ENCODE measurements at regions not wholly inside any gene's neighbourhood (a gene's known extent, or its start where the extent isn't known, plus 50 kb on each side); places are given as distances from the start of the nearest gene placed in this dataset.

DNA sequence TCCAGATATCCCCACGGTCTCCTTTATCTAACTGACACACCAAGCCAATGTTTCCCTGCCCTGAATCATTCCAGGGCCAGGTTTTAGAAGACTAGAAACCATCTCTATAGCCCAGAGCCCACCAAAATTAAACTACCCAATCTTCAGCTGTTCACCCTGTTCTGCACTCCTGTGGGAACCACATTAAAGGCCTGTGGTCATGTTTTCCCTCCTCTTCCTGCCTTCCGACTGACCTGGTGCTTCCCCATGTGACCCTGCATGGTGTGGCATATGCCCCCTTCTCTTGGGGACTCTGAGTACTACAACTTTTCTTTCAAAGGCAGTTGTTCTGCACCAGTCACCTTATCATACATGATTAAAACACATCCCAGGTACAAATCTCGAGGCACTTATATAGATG is 155.0 kb downstream of the TMEM200A start:
- no peak for TF ChIP-seq EZH2phosphoT487 (IDR thresholded peaks at IDR 0.05; ENCODE audit: low read depth)
- TF ChIP-seq, protein P1, sequence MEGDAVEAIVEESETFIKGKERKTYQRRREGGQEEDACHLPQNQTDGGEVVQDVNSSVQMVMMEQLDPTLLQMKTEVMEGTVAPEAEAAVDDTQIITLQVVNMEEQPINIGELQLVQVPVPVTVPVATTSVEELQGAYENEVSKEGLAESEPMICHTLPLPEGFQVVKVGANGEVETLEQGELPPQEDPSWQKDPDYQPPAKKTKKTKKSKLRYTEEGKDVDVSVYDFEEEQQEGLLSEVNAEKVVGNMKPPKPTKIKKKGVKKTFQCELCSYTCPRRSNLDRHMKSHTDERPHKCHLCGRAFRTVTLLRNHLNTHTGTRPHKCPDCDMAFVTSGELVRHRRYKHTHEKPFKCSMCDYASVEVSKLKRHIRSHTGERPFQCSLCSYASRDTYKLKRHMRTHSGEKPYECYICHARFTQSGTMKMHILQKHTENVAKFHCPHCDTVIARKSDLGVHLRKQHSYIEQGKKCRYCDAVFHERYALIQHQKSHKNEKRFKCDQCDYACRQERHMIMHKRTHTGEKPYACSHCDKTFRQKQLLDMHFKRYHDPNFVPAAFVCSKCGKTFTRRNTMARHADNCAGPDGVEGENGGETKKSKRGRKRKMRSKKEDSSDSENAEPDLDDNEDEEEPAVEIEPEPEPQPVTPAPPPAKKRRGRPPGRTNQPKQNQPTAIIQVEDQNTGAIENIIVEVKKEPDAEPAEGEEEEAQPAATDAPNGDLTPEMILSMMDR (IDR thresholded peaks at IDR 0.05; ENCODE audit: low read depth, low read length): no peak
- H3K4me1 ChIP-seq (ENCODE audit: low read length): no peaks in the 10 kb centered on the region
- H3K4me3 ChIP-seq (ENCODE audit: low read length): no peak overlapping the region
- no peaks in the 10 kb centered on the region for H3K27me3 ChIP-seq (ENCODE audit: low read depth, low read length)
- no peaks in the 10 kb centered on the region for H3K79me2 ChIP-seq (ENCODE audit: low read length)
- H4K20me1 ChIP-seq (ENCODE audit: insufficient read depth, low read length): no peaks in the 10 kb centered on the region
- no peaks in the 10 kb centered on the region for H3K36me3 ChIP-seq (replicated peaks; ENCODE audit: low read depth, low read length)
- H2AFZ ChIP-seq (ENCODE audit: low read depth, low read length): no peak overlapping the region
- no peaks in the 10 kb centered on the region for H3K9me3 ChIP-seq (ENCODE audit: insufficient read depth, low read length)
- no peak overlapping the region for H3K27ac ChIP-seq (ENCODE audit: low read length)
- H3K4me2 ChIP-seq (ENCODE audit: low read length): no peak overlapping the region
- H3K9ac ChIP-seq (ENCODE audit: low read length): no peak overlapping the region

DNA sequence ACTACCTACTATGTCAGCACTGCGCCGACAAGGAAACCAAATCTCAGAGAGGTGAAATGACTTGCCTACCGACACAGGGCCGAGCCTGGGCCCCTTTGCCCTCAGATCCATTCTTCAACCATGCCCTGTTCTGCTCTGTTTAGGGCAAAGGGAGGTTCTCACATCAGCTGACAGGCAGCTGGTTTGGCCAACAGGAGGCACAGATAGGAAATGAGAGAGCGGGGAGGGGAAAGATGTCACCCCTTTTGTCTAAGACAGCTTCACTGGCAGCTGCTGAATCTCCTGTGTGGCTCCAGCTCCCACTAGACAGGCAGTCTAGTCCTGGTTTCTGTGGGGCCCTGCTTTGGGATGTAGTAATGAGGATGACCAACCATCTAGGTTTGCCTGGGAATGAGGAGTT is 158.7 kb downstream of the TMEM200A start:
- Histone ChIP-seq H3K4me3 (ENCODE audit: low read length) (no peak overlapping the region), H3K27me3 (ENCODE audit: low read depth, low read length) (no peaks in the 10 kb centered on the region), H3K9ac (ENCODE audit: low read length) (no peak overlapping the region), H4K20me1 (ENCODE audit: insufficient read depth, low read length) (no peaks in the 10 kb centered on the region), H3K79me2 (ENCODE audit: low read length) (no peaks in the 10 kb centered on the region), H3K27ac (ENCODE audit: low read length) (no peak overlapping the region), H3K4me2 (ENCODE audit: low read length) (no peak overlapping the region), H3K4me1 (ENCODE audit: low read length) (0 out of 2 replicates have a peak, but pooled peaks cover 3% of the 10 kb centered on the region), H3K36me3 (replicated peaks; ENCODE audit: low read depth, low read length) (no peaks in the 10 kb centered on the region), H3K9me3 (ENCODE audit: insufficient read depth, low read length) (no peaks in the 10 kb centered on the region), H2AFZ (ENCODE audit: low read depth, low read length) (no peak overlapping the region)
- no peak for TF ChIP-seq EZH2phosphoT487 (IDR thresholded peaks at IDR 0.05; ENCODE audit: low read depth)
- TF ChIP-seq, protein P1 (IDR thresholded peaks at IDR 0.05; ENCODE audit: low read depth, low read length): no peak

DNA sequence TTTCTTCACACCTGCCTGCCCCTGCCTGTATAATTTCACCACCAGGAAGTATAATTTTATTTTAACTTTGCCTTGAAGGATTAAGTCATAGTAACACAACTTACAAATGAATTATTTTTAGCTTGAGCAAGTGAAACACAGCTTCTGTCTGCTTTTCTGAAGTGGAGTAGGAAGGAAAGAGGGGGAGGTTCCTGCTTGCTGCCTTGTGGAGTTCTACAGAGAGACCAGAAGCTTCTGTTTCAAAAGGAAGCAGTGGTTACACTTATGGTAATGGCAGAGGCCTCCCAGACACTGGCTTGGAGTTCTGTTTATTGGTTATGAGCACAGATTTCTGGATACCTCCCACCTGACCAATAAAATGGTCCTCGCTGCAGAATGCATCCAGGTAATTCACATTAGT is 159.6 kb downstream of the TMEM200A start:
- H3K4me1 ChIP-seq (ENCODE audit: low read length): 0 out of 2 replicates have a peak, but pooled peaks cover 5% of the 10 kb centered on the region
- H3K4me3 ChIP-seq (ENCODE audit: low read length): no peak overlapping the region
- no peak for TF ChIP-seq EZH2phosphoT487 (IDR thresholded peaks at IDR 0.05; ENCODE audit: low read depth)
- TF ChIP-seq, protein P1 (IDR thresholded peaks at IDR 0.05; ENCODE audit: low read depth, low read length): no peak
- H3K9me3 ChIP-seq (ENCODE audit: insufficient read depth, low read length): no peaks in the 10 kb centered on the region
- no peak overlapping the region for H3K4me2 ChIP-seq (ENCODE audit: low read length)
- no peaks in the 10 kb centered on the region for H3K27me3 ChIP-seq (ENCODE audit: low read depth, low read length)
- no peak overlapping the region for H3K27ac ChIP-seq (ENCODE audit: low read length)
- no peak overlapping the region for H3K9ac ChIP-seq (ENCODE audit: low read length)
- no peak overlapping the region for H2AFZ ChIP-seq (ENCODE audit: low read depth, low read length)
- H4K20me1 ChIP-seq (ENCODE audit: insufficient read depth, low read length): no peaks in the 10 kb centered on the region
- no peaks in the 10 kb centered on the region for H3K79me2 ChIP-seq (ENCODE audit: low read length)
- no peaks in the 10 kb centered on the region for H3K36me3 ChIP-seq (replicated peaks; ENCODE audit: low read depth, low read length)

DNA sequence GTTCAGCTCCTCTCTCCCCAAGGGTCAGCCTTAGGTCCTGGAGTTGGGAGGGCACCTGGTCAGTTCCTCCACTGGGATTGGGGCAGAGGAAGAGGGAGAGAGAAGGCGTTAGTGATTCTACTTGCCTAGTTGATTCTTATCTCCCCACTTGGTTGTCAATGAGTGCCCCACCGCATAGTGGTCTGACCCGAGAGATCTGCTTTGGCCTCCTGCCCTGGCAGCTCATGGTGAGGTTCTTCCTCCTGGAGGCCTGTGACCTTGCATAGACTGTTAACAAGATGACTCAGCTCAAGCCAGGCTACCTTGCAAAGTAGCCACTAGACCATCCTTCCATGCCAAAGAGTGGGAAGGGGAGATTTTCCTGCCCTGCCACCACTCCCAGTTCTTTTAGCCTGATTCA is 160.6 kb downstream of the TMEM200A start:
- Histone ChIP-seq H3K9ac (ENCODE audit: low read length) (no peak overlapping the region), H3K27me3 (ENCODE audit: low read depth, low read length) (no peaks in the 10 kb centered on the region), H3K9me3 (ENCODE audit: insufficient read depth, low read length) (no peaks in the 10 kb centered on the region), H3K4me2 (ENCODE audit: low read length) (no peak overlapping the region), H4K20me1 (ENCODE audit: insufficient read depth, low read length) (no peaks in the 10 kb centered on the region), H2AFZ (ENCODE audit: low read depth, low read length) (no peak overlapping the region), H3K36me3 (replicated peaks; ENCODE audit: low read depth, low read length) (no peaks in the 10 kb centered on the region), H3K4me3 (ENCODE audit: low read length) (no peak overlapping the region), H3K79me2 (ENCODE audit: low read length) (no peaks in the 10 kb centered on the region), H3K4me1 (ENCODE audit: low read length) (0 out of 2 replicates have a peak, but pooled peaks cover 5% of the 10 kb centered on the region), H3K27ac (ENCODE audit: low read length) (no peak overlapping the region)
- no peak for TF ChIP-seq EZH2phosphoT487 (IDR thresholded peaks at IDR 0.05; ENCODE audit: low read depth)
- TF ChIP-seq, protein P1 (IDR thresholded peaks at IDR 0.05; ENCODE audit: low read depth, low read length): no peak

Measured in OCI-LY3 (cell line).